ENCODE measurements at regions not wholly inside any gene's neighbourhood (a gene's known extent, or its start where the extent isn't known, plus 50 kb on each side); places are given as distances from the start of the nearest gene placed in this dataset.

DNA sequence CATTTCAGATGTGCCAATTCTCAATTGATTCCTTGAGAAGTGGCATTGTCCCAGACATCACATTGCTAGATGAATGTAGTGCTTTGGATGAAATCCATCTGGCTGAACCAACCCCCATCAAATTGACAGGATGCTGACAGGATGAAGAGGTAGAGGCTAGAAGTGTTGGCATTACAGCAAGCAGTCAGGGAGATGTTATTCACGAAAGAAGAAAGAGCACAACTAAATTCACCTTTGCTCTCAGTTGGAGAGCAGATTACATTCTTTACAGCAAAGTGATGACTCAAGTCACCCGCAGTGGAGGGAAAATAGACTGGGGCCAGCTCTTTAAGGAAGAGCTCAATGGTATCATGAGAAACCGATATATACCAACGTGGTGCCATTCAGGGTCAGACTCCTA, 259.6 kb downstream of the C4orf33 start:
- no peak overlapping the region for H3K27ac ChIP-seq (ENCODE audit: insufficient read depth, low read length)
- TF ChIP-seq, protein P1, sequence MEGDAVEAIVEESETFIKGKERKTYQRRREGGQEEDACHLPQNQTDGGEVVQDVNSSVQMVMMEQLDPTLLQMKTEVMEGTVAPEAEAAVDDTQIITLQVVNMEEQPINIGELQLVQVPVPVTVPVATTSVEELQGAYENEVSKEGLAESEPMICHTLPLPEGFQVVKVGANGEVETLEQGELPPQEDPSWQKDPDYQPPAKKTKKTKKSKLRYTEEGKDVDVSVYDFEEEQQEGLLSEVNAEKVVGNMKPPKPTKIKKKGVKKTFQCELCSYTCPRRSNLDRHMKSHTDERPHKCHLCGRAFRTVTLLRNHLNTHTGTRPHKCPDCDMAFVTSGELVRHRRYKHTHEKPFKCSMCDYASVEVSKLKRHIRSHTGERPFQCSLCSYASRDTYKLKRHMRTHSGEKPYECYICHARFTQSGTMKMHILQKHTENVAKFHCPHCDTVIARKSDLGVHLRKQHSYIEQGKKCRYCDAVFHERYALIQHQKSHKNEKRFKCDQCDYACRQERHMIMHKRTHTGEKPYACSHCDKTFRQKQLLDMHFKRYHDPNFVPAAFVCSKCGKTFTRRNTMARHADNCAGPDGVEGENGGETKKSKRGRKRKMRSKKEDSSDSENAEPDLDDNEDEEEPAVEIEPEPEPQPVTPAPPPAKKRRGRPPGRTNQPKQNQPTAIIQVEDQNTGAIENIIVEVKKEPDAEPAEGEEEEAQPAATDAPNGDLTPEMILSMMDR (conservative IDR thresholded peaks at IDR 0.05 in 1 of 2, IDR thresholded peaks at IDR 0.05 in 1 of 2; ENCODE audit: low read depth in 1 of 2, low read length in 2 of 2), result no peak
- TF ChIP-seq EZH2 (IDR thresholded peaks at IDR 0.05; ENCODE audit: low read length, missing control alignments), result no peak
- no peak overlapping the region for H3K4me3 ChIP-seq (replicated peaks in 1 of 4; ENCODE audit: control extremely low read depth in 1 of 4, insufficient read depth in 1 of 4, low read depth in 3 of 4, low read length in 4 of 4)
- H3K9ac ChIP-seq (ENCODE audit: insufficient read depth, low read length), result no peak overlapping the region
- peak; percentile 33 to 37 for DNase-seq (ENCODE audit: low read depth in 2 of 2)
- H3K4me2 ChIP-seq (ENCODE audit: extremely low read depth, insufficient read depth, low read length), result no peak overlapping the region
- H3K27me3 ChIP-seq (ENCODE audit: control insufficient read depth, insufficient read depth, low read length), result peaks cover 3% of the 10 kb centered on the region
- H3K36me3 ChIP-seq (ENCODE audit: control insufficient read depth, insufficient read depth, low read length), result no peaks in the 10 kb centered on the region
- H3K79me2 ChIP-seq (ENCODE audit: control insufficient read depth, insufficient read depth, low read length), result no peaks in the 10 kb centered on the region
- H3K4me1 ChIP-seq (ENCODE audit: control insufficient read depth, extremely low read depth, insufficient read depth, low read length), result no peaks in the 10 kb centered on the region
- no peaks in the 10 kb centered on the region for H3K9me3 ChIP-seq (ENCODE audit: control insufficient read depth, insufficient read depth, low read depth, low read length)
- H4K20me1 ChIP-seq (ENCODE audit: control insufficient read depth, extremely low read depth, insufficient read depth, low read length), result no peaks in the 10 kb centered on the region
- H2AFZ ChIP-seq (ENCODE audit: low read length), result no peak overlapping the region

DNA sequence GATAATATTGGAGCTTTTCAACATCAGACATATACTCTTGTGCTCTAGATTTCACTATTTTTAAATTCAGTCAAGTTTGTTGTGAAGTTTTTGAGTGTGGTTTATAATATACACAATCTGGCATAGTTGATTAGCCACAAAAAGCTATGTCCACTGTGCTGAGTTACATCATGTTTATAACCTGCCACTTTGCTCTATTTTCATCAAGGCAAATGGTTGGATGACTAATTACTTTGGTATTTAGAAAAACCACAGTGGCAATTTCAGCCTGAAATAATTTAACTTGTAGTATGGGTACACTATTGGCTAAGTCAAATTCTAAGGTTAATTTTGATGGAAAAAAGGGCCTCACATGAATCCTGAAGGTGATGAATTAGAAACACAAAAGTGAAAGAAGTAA, 262.6 kb downstream of the C4orf33 start:
- TF ChIP-seq, protein P1 (conservative IDR thresholded peaks at IDR 0.05 in 1 of 2, IDR thresholded peaks at IDR 0.05 in 1 of 2; ENCODE audit: low read depth in 1 of 2, low read length in 2 of 2), result no peak
- no peak for TF ChIP-seq EZH2 (IDR thresholded peaks at IDR 0.05; ENCODE audit: low read length, missing control alignments)
- Histone ChIP-seq H3K9me3 (ENCODE audit: control insufficient read depth, insufficient read depth, low read depth, low read length) (no peaks in the 10 kb centered on the region), H3K9ac (ENCODE audit: insufficient read depth, low read length) (no peak overlapping the region), H3K4me2 (ENCODE audit: extremely low read depth, insufficient read depth, low read length) (no peak overlapping the region), H3K4me1 (ENCODE audit: control insufficient read depth, extremely low read depth, insufficient read depth, low read length) (no peaks in the 10 kb centered on the region), H3K27ac (ENCODE audit: insufficient read depth, low read length) (no peak overlapping the region), H3K79me2 (ENCODE audit: control insufficient read depth, insufficient read depth, low read length) (no peaks in the 10 kb centered on the region), H3K36me3 (ENCODE audit: control insufficient read depth, insufficient read depth, low read length) (no peaks in the 10 kb centered on the region), H3K4me3 (replicated peaks in 1 of 4; ENCODE audit: control extremely low read depth in 1 of 4, insufficient read depth in 1 of 4, low read depth in 3 of 4, low read length in 4 of 4) (no peak overlapping the region), H3K27me3 (ENCODE audit: control insufficient read depth, insufficient read depth, low read length) (no peaks in the 10 kb centered on the region), H2AFZ (ENCODE audit: low read length) (no peak overlapping the region), H4K20me1 (ENCODE audit: control insufficient read depth, extremely low read depth, insufficient read depth, low read length) (no peaks in the 10 kb centered on the region)
- peak; percentile 78 to 92 for DNase-seq (ENCODE audit: low read depth in 2 of 2)

GRCh38 chr4:129359461-129359860, 263.5 kb downstream of the C4orf33 start:
- Histone ChIP-seq H4K20me1 (ENCODE audit: control insufficient read depth, extremely low read depth, insufficient read depth, low read length) (no peaks in the 10 kb centered on the region), H3K9ac (ENCODE audit: insufficient read depth, low read length) (no peak overlapping the region), H2AFZ (ENCODE audit: low read length) (no peak overlapping the region), H3K9me3 (ENCODE audit: control insufficient read depth, insufficient read depth, low read depth, low read length) (no peaks in the 10 kb centered on the region), H3K4me1 (ENCODE audit: control insufficient read depth, extremely low read depth, insufficient read depth, low read length) (no peaks in the 10 kb centered on the region), H3K36me3 (ENCODE audit: control insufficient read depth, insufficient read depth, low read length) (no peaks in the 10 kb centered on the region), H3K4me3 (replicated peaks in 1 of 4; ENCODE audit: control extremely low read depth in 1 of 4, insufficient read depth in 1 of 4, low read depth in 3 of 4, low read length in 4 of 4) (no peak overlapping the region), H3K27ac (ENCODE audit: insufficient read depth, low read length) (no peak overlapping the region), H3K4me2 (ENCODE audit: extremely low read depth, insufficient read depth, low read length) (no peak overlapping the region), H3K79me2 (ENCODE audit: control insufficient read depth, insufficient read depth, low read length) (no peaks in the 10 kb centered on the region), H3K27me3 (ENCODE audit: control insufficient read depth, insufficient read depth, low read length) (no peaks in the 10 kb centered on the region)
- no peak for DNase-seq (ENCODE audit: low read depth in 2 of 2)
- TF ChIP-seq, protein P1 (conservative IDR thresholded peaks at IDR 0.05 in 1 of 2, IDR thresholded peaks at IDR 0.05 in 1 of 2; ENCODE audit: low read depth in 1 of 2, low read length in 2 of 2), result no peak
- no peak for TF ChIP-seq EZH2 (IDR thresholded peaks at IDR 0.05; ENCODE audit: low read length, missing control alignments)

Data from fibroblast of lung (primary cell).